GM12872 (cell line): ENCODE measurements at regions not wholly inside any gene's neighbourhood (a gene's known extent, or its start where the extent isn't known, plus 50 kb on each side); places are given as distances from the start of the nearest gene placed in this dataset.

Source experiments
- CTCF ChIP-seq: IDR thresholded peaks from 3 replicates; pipeline ENCODE4 v1.5.1; 2011; ENCODE audit warnings: low read depth, mild to moderate bottlenecking, low read length, moderate library complexity; ENCODE audit not compliant: insufficient read depth

DNA sequence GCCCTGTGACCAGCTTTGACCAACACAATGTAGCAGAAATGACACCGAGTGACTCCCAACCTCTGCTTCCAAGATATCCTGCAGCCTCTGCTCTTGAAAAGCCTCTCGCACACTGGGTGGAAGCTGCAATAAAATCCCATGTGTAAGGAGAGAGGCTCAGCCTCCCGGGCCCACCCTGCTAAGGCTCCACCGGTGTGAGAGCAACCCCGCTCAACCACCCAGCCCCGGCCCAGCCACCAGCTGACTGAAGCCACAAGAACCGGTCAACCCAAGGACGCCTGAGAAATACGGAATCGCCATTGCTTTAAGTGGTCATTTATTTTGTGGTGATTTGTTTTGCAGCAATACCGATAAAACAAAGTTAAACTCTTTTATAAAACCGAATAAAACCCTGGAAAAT is 452.8 kb upstream of the SMIM21 start:
- TF ChIP-seq CTCF = no peak

GRCh38 chr18:75879196-75879595 is 451.7 kb upstream of the SMIM21 start:
- no peak for TF ChIP-seq CTCF

DNA sequence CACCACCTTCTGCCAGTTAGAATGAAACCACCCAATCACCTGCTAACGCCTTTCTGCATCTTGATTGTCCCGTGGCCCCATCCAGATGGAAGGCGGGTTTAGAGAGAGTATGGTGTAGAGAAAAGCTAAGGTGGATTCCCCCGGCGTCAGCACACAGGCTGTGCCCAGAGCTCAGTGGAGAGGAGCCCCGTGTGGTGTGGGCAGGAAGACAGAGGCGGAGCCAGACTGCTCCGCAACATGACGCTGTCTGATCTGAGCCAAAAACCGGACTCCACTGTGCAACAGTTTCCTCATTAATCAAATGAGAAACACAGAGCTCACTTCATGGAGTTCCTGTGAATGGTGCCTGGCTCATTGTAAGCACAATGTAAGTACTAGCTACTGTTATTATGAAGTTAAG is 448.1 kb upstream of the SMIM21 start:
- TF ChIP-seq CTCF = no peak

GRCh38 chr18:75874401-75875089 is 447.0 kb upstream of the SMIM21 start:
- TF ChIP-seq CTCF = no peak

- TF ChIP-seq CTCF = no peak
Observed at GRCh38 chr18:75871596-75871995, 444.1 kb upstream of the SMIM21 start.

DNA sequence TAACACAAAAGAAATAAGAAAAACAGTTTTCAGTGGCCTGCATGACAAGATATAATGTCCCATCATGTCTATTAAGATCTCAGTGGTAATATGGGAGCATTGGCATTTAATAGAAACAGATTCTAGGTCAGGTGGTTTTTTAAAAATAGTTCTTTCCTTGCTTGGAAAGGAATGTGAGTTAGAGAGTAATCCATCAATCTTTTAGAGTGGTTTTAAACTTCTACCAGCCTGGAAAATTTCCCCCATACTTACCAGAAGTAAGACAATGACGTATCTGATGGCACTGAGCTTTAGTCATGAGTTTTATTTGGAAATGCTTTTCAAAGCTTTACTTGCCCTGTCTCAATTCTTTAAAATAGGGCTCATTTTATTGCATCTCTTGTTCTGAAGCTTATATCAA is 441.7 kb upstream of the SMIM21 start:
- TF ChIP-seq CTCF = no peak

DNA sequence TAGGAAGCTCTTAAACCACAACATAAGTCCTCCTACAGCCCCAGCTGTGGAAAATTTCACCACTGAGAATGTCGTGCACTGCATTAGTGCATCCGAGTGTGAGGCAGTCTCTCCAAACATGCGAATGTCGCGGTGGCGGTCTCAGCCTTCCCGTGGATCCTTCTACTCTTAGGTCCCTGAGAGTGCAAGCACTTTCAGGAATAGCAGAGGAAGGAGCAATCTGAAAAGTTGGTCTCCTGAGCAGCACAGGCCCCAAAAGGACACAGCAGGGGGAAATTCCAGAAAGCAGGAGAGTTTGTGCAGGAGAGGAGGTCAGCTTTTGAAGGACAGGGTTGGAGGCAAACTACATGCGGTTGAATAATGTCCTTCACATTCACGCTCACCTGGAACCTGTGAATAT is 440.5 kb upstream of the SMIM21 start:
- no peak for TF ChIP-seq CTCF

DNA sequence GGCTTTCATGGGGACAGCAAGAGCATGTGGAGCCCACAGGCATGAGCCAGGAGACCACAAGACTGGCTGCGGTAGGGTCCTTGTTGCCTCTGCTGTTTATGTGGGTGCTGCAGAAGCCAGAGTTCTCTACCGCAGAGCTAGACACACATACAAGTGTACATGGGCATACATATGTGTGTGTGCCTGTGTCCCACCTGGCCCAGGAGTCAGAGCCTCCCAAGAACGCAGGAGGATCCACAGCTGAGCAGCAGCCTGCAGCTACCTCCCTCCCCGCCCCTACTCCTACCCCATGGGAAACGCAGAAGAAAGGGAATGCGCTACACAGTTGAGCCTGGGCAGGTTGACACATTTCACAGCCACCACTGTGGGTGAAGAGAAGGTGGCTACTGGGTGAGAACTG is 438.1 kb upstream of the SMIM21 start:
- no peak for TF ChIP-seq CTCF
